Choroid plexus epithelial cell (primary cell): ENCODE measurements at regions not wholly inside any gene's neighbourhood (a gene's known extent, or its start where the extent isn't known, plus 50 kb on each side); places are given as distances from the start of the nearest gene placed in this dataset.
"Not testable (repeated sequence)": the region's sequence is repeated elsewhere in the genome, so short reads cannot be mapped to it uniquely, and the experiment has no call there.

Experiments used
- DNase-seq: peaks from one replicate; pipeline ENCODE4 v3.0.0-alpha.2; 2010; ENCODE audit warnings: low read depth
- H3K4me3 ChIP-seq: 2 replicates; pipeline ENCODE4 v1.5.1; 2011; ENCODE audit warnings: low read depth, mild to moderate bottlenecking, control low read depth, low read length, moderate library complexity
- CTCF ChIP-seq: conservative IDR thresholded peaks from 2 replicates; pipeline ENCODE4 v1.5.1; 2011; ENCODE audit warnings: low read depth, mild to moderate bottlenecking, control low read depth, inconsistent platforms, low read length, moderate library complexity

- no peak for DNase-seq
- TF ChIP-seq CTCF: no peak
- H3K4me3 ChIP-seq: no peak overlapping the region
Measured at GRCh38 chr4:17010426-17011087, 112.1 kb upstream of the LDB2 start.

- no peak for DNase-seq
- no peak overlapping the region for H3K4me3 ChIP-seq
- no peak for TF ChIP-seq CTCF
Measured at GRCh38 chr4:17009871-17010367, 111.5 kb upstream of the LDB2 start.

GRCh38 chr4:17008834-17009345 lies 110.4 kb upstream of the LDB2 start:
- no peak for DNase-seq
- H3K4me3 ChIP-seq: no peak overlapping the region
- TF ChIP-seq CTCF: no peak

- not testable (repeated sequence) for DNase-seq, H3K4me3 ChIP-seq
Measured at GRCh38 chr4:17003606-17004392, 105.4 kb upstream of the LDB2 start.

- no peak overlapping the region for H3K4me3 ChIP-seq
- TF ChIP-seq CTCF: no peak
- DNase-seq: no peak
Measured at GRCh38 chr4:16995451-16995850, 97.0 kb upstream of the LDB2 start.

- no peak for TF ChIP-seq CTCF
- no peak for DNase-seq
- H3K4me3 ChIP-seq: no peak overlapping the region
Measured at GRCh38 chr4:16993956-16994840, 95.8 kb upstream of the LDB2 start.
